ENCODE measurements at regions not wholly inside any gene's neighbourhood (a gene's known extent, or its start where the extent isn't known, plus 50 kb on each side); places are given as distances from the start of the nearest gene placed in this dataset.

DNA sequence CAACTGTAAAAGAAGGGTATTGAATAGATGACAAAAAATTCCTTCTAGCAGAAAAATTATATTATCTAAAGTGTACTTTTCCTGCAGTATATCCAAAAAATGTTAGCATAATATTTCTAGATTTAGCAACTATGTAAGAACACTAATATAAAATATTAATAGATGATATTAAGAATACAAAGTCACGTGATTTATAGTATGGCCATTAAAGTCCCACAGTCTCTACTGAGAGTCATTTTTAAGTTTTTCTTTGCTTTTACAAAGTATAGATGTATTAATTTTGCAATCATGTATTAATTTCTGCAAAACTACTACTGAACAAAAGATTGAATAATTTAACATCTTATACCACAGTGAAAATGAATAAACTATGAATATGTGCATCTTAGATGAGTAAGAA lies 94.9 kb downstream of the ZWINT start:
- TF ChIP-seq EP300 (IDR thresholded peaks at IDR 0.05; ENCODE audit: borderline replicate concordance in 1 of 2, low read depth in 2 of 2, low read length in 2 of 2) (no peak), POLR2AphosphoS5 (IDR thresholded peaks at IDR 0.05; ENCODE audit: low read depth, low read length) (no peak), POLR2A (IDR thresholded peaks at IDR 0.05; ENCODE audit: control extremely low read depth in 1 of 2, low read depth in 2 of 2, low read length in 2 of 2) (no peak), TAF7 (optimal IDR thresholded peaks at IDR 0.05; ENCODE audit: borderline replicate concordance, low read depth, low read length) (no peak), CTCF (IDR thresholded peaks at IDR 0.05; ENCODE audit: control extremely low read depth in 1 of 3, insufficient read depth in 1 of 3, low read depth in 1 of 3, low read length in 3 of 3) (no peak), ZNF274 (IDR thresholded peaks at IDR 0.05; ENCODE audit: borderline replicate concordance, extremely low read depth, low read length) (no peak), RAD21 (IDR thresholded peaks at IDR 0.05 in 1 of 2, conservative IDR thresholded peaks at IDR 0.05 in 1 of 2; ENCODE audit: low read depth in 2 of 2, low read length in 2 of 2) (no peak), E2F6 (IDR thresholded peaks at IDR 0.05) (no peak), EZH2 (IDR thresholded peaks at IDR 0.05; ENCODE audit: low read depth, low read length, severe bottlenecking) (no peak), CEBPB (IDR thresholded peaks at IDR 0.05; ENCODE audit: low read depth, low read length) (no peak), GABPA (IDR thresholded peaks at IDR 0.05; ENCODE audit: borderline replicate concordance, insufficient read depth, low read length) (no peak), CREB1 (IDR thresholded peaks at IDR 0.05) (no peak)

Data from H1 (cell line).